ENCODE measurements at regions not wholly inside any gene's neighbourhood (a gene's known extent, or its start where the extent isn't known, plus 50 kb on each side); places are given as distances from the start of the nearest gene placed in this dataset.

DNA sequence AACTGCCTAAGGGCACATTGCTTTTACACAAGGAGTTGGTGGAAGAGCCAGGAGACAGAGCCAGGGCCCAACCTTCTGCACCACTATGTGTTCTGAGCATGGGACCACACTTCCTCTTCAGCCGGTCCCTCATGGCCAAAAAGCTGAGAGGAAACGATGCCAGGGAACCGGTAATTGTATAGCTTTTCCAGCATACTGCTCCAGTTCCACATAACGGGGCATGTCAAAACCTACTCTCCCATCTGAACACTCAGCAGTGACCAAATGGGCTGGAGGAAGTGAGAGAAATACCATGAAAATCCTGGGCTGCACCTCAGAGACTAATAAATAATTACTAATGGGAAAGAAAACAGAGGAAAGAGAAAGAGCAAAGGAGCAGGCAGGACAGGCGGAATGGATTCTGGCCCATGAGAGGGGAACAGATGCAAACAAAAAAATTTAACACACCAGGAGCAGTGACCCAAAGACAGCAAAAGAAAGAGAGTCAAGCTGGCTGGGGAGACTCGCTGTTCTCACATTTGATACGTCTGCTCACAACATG, 52.0 kb upstream of the BMP2 start:
- no peak overlapping the region for H3K4me2 ChIP-seq (ENCODE audit: low read depth, low read length)
- no peak for ATAC-seq
- in situ Hi-C loops (cut with HindIII; ENCODE audit: extremely low pct_ligation_motif_present, low pct_unique_long_range_greater_than_20kb) = no loop called here
- no peak overlapping the region for H3K27ac ChIP-seq (ENCODE audit: extremely low read length, insufficient read depth, low read length)
- no peaks in the 10 kb centered on the region for H3K27me3 ChIP-seq (ENCODE audit: control insufficient read depth in 1 of 2, insufficient read depth in 2 of 2, low read length in 2 of 2)
- peaks cover 1% of the 10 kb centered on the region for H3K4me1 ChIP-seq (ENCODE audit: insufficient read depth, low read length)
- ChIA-PET POLR2A (no interaction called here), CTCF (ENCODE audit: low intra/inter-chr PET ratio, low total read pairs) (no interaction called here)
- H4K20me1 ChIP-seq (ENCODE audit: insufficient read depth, low read length) = no peaks in the 10 kb centered on the region
- DNase-seq (ENCODE audit: low spot score) = no peak
- 0 out of 2 replicates have a peak, but pooled peaks cover 3% of the 10 kb centered on the region for H3K9me3 ChIP-seq (ENCODE audit: low read length)
- no peaks in the 10 kb centered on the region for H3K79me2 ChIP-seq (ENCODE audit: insufficient read depth, low read length)
- intact Hi-C loops (cut with micrococcal nuclease; ENCODE audit: unreplicated experiment) = no loop called here
- no TSS peak for BruUV-seq (replicated peaks)
- FAIRE-seq = no peak
- WGBS (ENCODE audit: low lambda C conversion rate) = 54% methylated on average over 7 of the region's 7 CpGs
- TF ChIP-seq LCORL (IDR thresholded peaks at IDR 0.05) (no peak), LCORL (CRISPR knock-in tag; IDR thresholded peaks at IDR 0.05) (no peak), NFIB (CRISPR knock-in tag; IDR thresholded peaks at IDR 0.05; ENCODE audit: borderline replicate concordance) (no peak), ZMAT3 (CRISPR knock-in tag; conservative IDR thresholded peaks at IDR 0.05) (no peak), ZNF264 (CRISPR knock-in tag; IDR thresholded peaks at IDR 0.05) (no peak), ZNF652 (CRISPR knock-in tag; IDR thresholded peaks at IDR 0.05; ENCODE audit: borderline replicate concordance, low read depth) (no peak), ARNT (IDR thresholded peaks at IDR 0.05) (no peak), ZBTB38 (CRISPR knock-in tag; IDR thresholded peaks at IDR 0.05) (no peak)
- TF ChIP-seq, protein P1, sequence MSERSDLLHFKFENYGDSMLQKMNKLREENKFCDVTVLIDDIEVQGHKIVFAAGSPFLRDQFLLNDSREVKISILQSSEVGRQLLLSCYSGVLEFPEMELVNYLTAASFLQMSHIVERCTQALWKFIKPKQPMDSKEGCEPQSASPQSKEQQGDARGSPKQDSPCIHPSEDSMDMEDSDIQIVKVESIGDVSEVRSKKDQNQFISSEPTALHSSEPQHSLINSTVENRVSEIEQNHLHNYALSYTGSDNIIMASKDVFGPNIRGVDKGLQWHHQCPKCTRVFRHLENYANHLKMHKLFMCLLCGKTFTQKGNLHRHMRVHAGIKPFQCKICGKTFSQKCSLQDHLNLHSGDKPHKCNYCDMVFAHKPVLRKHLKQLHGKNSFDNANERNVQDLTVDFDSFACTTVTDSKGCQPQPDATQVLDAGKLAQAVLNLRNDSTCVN (CRISPR knock-in tag; IDR thresholded peaks at IDR 0.05; ENCODE audit: borderline replicate concordance) = no peak
- TF ChIP-seq, protein P2, sequence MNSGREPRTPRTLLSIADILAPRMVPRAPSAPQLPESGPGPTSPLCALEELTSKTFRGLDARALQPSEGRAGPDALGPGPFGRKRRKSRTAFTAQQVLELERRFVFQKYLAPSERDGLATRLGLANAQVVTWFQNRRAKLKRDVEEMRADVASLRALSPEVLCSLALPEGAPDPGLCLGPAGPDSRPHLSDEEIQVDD (CRISPR knock-in tag; IDR thresholded peaks at IDR 0.05; ENCODE audit: borderline replicate concordance) = no peak
- no peaks in the 10 kb centered on the region for H3K36me3 ChIP-seq (replicated peaks in 1 of 2; ENCODE audit: control insufficient read depth in 1 of 2, insufficient read depth in 2 of 2, low read length in 2 of 2)
- H3K9ac ChIP-seq (ENCODE audit: insufficient read depth, low read depth, low read length) = no peak overlapping the region
- no peak overlapping the region for H3K4me3 ChIP-seq (replicated peaks in 1 of 3; ENCODE audit: insufficient read depth in 1 of 3, low read depth in 2 of 3, low read length in 3 of 3)
- H2AFZ ChIP-seq (ENCODE audit: low read length) = no peak overlapping the region
